PC-9 (cell line): ENCODE measurements at regions not wholly inside any gene's neighbourhood (a gene's known extent, or its start where the extent isn't known, plus 50 kb on each side); places are given as distances from the start of the nearest gene placed in this dataset.

Experiments used
- CTCF ChIP-seq: fragments of 200-600 bp; sonication (generic); conservative IDR thresholded peaks from 2 replicates; pipeline ENCODE4 v1.6.1; 2017; ENCODE audit warnings: mixed run types, antibody characterized with exemption, mild to moderate bottlenecking, moderate library complexity
- EZH2 ChIP-seq: fragments of 200-600 bp; sonication (generic); IDR thresholded peaks from 2 replicates; pipeline ENCODE4 v1.8.0; 2017; ENCODE audit warnings: antibody characterized with exemption, low read depth

DNA sequence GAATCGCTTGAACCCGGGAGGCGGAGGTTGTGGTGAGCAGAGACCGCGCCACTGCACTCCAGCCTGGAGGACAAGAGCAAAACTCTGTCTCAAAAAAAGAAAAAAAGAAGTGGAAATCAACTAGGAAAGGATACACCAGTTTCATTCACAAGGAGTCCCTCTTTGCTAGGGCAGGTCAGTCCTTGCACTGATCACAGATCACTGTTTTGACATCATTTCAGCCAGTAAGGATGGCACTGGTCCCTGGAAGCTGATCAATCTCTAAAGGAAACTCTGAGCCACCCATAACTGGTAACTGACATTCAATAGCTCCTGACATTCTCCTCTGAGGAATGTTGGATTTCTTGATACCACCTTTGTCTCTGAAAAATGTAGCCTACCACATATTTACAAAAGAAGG lies 243.1 kb upstream of the SLC35B3 start:
- TF ChIP-seq CTCF (no peak), EZH2 (no peak)
